Panc1 (cell line): ENCODE measurements at regions not wholly inside any gene's neighbourhood (a gene's known extent, or its start where the extent isn't known, plus 50 kb on each side); places are given as distances from the start of the nearest gene placed in this dataset.

Experiments used
- CTCF ChIP-seq: fragments of 450-650 bp; IDR thresholded peaks from 2 replicates; pipeline ENCODE4 v1.5.1; 2017; ENCODE audit warnings: mild to moderate bottlenecking
- POLR2AphosphoS5 ChIP-seq: IDR thresholded peaks from 2 replicates; pipeline ENCODE4 v1.6.1; 2012; ENCODE audit warnings: mild to moderate bottlenecking, low read depth, low read length, moderate library complexity
- REST ChIP-seq, 2 experiments: IDR thresholded peaks; 2 replicates each; pipeline ENCODE4 v1.6.1; 2011 to 2012; ENCODE audit warnings: low read depth in 2 of 2, control low read depth in 1 of 2, low read length in 1 of 2, mild to moderate bottlenecking in 1 of 2, moderate library complexity in 1 of 2; ENCODE audit not compliant: insufficient read depth in 1 of 2
- SIN3A ChIP-seq: IDR thresholded peaks from 2 replicates; pipeline ENCODE4 v1.6.1; 2012; ENCODE audit warnings: low read depth, mild to moderate bottlenecking, low read length, moderate library complexity, borderline replicate concordance; ENCODE audit not compliant: insufficient read depth
- TCF7L2 ChIP-seq: IDR thresholded peaks from 2 replicates; pipeline ENCODE4 v1.6.1; 2011; ENCODE audit warnings: mild to moderate bottlenecking, low read depth, low read length, inconsistent platforms

- no peak for TF ChIP-seq TCF7L2
- no peak for TF ChIP-seq CTCF
- TF ChIP-seq POLR2AphosphoS5: no peak
- no peak for TF ChIP-seq SIN3A
- TF ChIP-seq REST (IDR thresholded peaks at IDR 0.05; ENCODE audit: insufficient read depth in 1 of 2, low read depth in 2 of 2, low read length in 1 of 2): no peak
Measured at GRCh38 chr1:221800831-221801230, 58.9 kb upstream of the DUSP10 start.
